Mesothelial cell of epicardium (in vitro differentiated cells): ENCODE measurements at regions not wholly inside any gene's neighbourhood (a gene's known extent, or its start where the extent isn't known, plus 50 kb on each side); places are given as distances from the start of the nearest gene placed in this dataset.

ENCODE experiments used
- DNase-seq, 2 experiments: peaks; one replicate each; pipeline ENCODE4 v3.0.0; 2021; ENCODE audit warnings: low spot score in 2 of 2; ENCODE audit not compliant: unreplicated experiment in 2 of 2
- H3K27ac Mint-ChIP-seq: 2 replicates; pipeline ENCODE4 v1.8.0; 2021; ENCODE audit warnings: mixed read lengths
- H3K27me3 Mint-ChIP-seq: 2 replicates; pipeline ENCODE4 v1.8.0; 2021; ENCODE audit warnings: low read depth, mixed read lengths
- H3K36me3 Mint-ChIP-seq: 2 replicates; pipeline ENCODE4 v1.8.0; 2021; ENCODE audit warnings: mixed read lengths
- H3K4me1 Mint-ChIP-seq: 2 replicates; pipeline ENCODE4 v1.8.0; 2021; ENCODE audit warnings: mixed read lengths
- H3K4me3 Mint-ChIP-seq: 2 replicates; pipeline ENCODE4 v1.8.0; 2021; ENCODE audit warnings: mild to moderate bottlenecking, moderate library complexity, mixed read lengths
- H3K9me3 Mint-ChIP-seq: 2 replicates; pipeline ENCODE4 v1.8.0; 2021; ENCODE audit warnings: mixed read lengths
- TF ChIP-seq, protein P1 (sequence below): fragments of 200-600 bp; sonication (generic); IDR thresholded peaks from one replicate; pipeline ENCODE4 v1.5.0; 2021; ENCODE audit warnings: antibody characterized with exemption; ENCODE audit not compliant: unreplicated experiment

DNA sequence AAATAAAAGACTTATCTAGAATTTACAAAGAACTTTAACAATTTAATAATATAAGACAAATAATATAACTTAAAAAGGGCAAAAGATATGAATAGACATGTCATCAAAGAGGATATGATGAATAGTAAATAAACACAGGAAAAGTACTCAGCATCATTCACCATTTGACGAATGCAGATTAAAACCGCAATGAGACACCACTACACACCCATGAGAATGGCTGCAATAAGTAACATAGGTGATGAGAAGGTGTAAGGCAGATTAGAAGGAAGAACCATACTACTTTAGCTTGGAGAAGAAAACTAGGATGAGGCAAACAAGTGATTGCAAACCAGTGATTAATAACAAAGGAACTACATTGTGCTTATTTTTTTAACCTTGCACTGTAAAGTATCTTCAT lies 152.0 kb downstream of the CYRIA start:
- TF ChIP-seq, protein P1, sequence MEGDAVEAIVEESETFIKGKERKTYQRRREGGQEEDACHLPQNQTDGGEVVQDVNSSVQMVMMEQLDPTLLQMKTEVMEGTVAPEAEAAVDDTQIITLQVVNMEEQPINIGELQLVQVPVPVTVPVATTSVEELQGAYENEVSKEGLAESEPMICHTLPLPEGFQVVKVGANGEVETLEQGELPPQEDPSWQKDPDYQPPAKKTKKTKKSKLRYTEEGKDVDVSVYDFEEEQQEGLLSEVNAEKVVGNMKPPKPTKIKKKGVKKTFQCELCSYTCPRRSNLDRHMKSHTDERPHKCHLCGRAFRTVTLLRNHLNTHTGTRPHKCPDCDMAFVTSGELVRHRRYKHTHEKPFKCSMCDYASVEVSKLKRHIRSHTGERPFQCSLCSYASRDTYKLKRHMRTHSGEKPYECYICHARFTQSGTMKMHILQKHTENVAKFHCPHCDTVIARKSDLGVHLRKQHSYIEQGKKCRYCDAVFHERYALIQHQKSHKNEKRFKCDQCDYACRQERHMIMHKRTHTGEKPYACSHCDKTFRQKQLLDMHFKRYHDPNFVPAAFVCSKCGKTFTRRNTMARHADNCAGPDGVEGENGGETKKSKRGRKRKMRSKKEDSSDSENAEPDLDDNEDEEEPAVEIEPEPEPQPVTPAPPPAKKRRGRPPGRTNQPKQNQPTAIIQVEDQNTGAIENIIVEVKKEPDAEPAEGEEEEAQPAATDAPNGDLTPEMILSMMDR = no peak
- Mint-ChIP-seq H3K4me3 (no peak overlapping the region), H3K36me3 (no peaks in the 10 kb centered on the region), H3K27ac (no peak overlapping the region), H3K9me3 (no peaks in the 10 kb centered on the region), H3K4me1 (peaks cover 10% of the 10 kb centered on the region), H3K27me3 (peaks cover 15% of the 10 kb centered on the region)
- no peak for DNase-seq

DNA sequence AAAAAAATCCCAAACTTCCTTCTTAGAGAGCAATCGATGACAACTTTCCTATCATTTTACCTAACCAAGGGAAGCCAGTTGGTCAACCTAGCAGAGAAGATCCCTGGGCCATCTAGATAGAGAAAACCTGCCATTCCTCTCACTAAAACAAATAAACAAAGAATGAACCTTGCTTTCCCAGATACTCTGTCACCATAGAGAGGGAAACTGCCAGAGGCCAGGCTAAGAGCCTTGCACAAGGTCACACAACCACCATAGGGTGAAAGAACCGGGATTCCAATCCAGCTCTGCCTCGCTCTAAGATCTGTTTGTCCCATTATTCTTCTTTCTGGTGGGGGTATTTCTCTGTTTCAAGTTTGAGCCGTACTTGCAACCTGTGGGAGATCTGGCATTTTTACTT lies 154.6 kb downstream of the CYRIA start:
- Mint-ChIP-seq H3K4me3 (no peak overlapping the region), H3K9me3 (no peaks in the 10 kb centered on the region), H3K4me1 (peaks cover 26% of the 10 kb centered on the region), H3K36me3 (no peaks in the 10 kb centered on the region), H3K27ac (no peak overlapping the region), H3K27me3 (peaks cover 16% of the 10 kb centered on the region)
- TF ChIP-seq, protein P1 = no peak
- no peak for DNase-seq

DNA sequence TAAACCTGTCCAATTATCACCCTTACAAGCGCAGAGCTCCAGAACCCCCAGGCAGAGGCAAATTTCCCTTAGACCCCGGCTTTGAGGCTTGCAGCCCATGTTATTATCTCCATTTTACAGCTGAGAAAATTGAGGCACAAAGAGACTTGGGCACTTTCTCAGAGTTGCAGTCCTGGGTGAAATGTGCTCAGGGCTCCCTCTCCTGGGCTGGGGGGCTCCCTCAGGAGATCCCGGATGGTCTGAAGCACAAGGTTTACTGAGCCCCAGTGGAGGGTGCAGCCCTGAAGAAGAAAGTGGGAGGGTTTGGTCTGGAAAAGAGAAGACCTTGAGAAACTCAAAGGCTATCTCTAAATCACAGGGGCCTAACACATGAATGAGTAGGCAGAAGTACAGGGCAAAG lies 156.6 kb downstream of the CYRIA start:
- no peak for DNase-seq
- Mint-ChIP-seq H3K36me3 (no peaks in the 10 kb centered on the region), H3K27me3 (peaks cover 16% of the 10 kb centered on the region), H3K4me1 (peaks cover 32% of the 10 kb centered on the region), H3K9me3 (no peaks in the 10 kb centered on the region), H3K27ac (no peak overlapping the region), H3K4me3 (no peak overlapping the region)
- TF ChIP-seq, protein P1 = no peak

DNA sequence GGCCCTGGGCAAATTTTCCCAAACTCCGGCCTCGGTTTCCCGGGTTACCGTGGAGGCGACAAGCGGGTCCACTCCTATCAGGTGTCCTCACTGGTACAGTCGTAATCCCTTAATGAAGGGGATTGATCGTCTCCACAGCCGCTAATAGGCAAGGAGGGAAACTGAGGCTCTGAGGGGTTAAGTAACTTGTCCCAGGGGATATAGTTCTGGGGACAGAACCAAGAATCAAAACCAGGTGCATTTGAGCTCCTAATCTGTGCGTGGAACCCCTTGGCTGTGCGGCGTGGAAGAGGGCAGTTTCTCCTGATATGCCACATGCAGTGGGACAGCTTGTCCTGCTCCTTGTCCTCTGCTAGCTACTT lies 157.2 kb downstream of the CYRIA start:
- TF ChIP-seq, protein P1 = peak; percentile 17
- Mint-ChIP-seq H3K27me3 (peaks cover 16% of the 10 kb centered on the region), H3K4me1 (peaks cover 29% of the 10 kb centered on the region), H3K4me3 (peak overlapping the region; percentile 10), H3K36me3 (no peaks in the 10 kb centered on the region), H3K9me3 (no peaks in the 10 kb centered on the region), H3K27ac (no peak overlapping the region)
- DNase-seq = no peak

DNA sequence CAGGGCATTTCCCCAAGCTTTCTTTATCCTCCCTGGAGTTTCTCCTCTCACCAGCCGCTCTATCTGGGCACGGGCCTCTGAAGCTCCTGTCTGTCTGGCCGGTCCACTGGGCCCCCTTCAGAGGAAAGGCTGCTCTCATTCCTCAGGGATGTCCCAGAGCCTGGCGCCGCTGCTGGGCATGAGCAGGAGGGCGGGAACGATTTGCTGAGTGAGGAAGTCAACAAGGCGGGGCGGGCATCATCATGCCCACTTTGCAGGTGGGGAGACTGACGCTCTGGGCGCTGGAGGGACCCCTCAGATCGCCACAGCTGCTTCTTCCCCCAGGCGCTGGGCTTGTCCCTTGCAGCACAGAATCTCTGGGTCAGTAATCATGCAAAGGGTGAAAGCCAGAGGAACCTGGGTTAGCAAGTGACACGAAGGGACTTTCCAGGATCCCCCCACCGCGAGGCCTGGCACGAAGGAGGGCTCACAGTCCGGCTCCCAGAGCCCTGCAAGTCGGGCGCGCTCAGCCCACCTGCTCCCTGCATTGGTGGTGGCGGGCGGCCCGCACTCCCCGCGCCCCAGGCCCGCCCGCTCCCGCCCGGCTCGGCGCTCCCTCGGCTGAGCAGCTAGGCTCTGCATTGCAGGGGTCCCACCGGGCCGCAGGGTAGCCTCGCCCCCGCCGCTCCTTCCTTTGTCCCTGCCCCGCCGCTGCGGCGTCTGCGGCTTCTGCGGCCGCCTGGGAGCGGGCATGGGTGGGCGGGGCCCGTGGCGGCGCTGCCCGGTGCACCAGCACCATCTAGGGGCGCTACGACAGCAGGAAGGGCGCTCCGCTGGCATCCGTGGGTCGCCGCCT lies 157.8 kb downstream of the CYRIA start:
- TF ChIP-seq, protein P1 = peak; percentile 70
- H3K36me3 Mint-ChIP-seq = no peaks in the 10 kb centered on the region
- peak; percentile 60 to 76 for DNase-seq
- H3K27me3 Mint-ChIP-seq = peaks cover 16% of the 10 kb centered on the region
- peak overlapping the region; percentile 69 for H3K27ac Mint-ChIP-seq
- peaks cover 29% of the 10 kb centered on the region for H3K4me1 Mint-ChIP-seq
- H3K9me3 Mint-ChIP-seq = peaks cover 4% of the 10 kb centered on the region
- H3K4me3 Mint-ChIP-seq = peak overlapping the region; percentile 56

DNA sequence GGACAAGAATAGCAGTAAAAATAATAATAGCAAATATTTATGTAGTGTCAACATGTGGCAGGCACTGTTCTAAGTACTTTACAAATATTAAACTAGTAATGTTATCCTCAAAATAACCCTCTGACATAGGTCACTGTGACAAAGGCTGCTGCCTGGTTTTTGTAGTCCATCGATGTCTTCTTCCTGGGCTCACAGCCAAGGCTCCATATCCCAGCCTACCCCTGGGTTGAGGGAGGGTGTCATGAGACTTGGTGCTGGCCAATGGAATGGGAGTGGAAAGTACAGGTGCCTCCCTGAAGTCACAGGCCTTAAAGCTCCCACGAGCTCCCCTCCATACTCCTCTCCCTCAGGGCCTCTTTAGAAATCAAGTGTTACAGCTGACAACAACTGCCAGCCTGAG lies 159.3 kb downstream of the CYRIA start:
- Mint-ChIP-seq H3K27ac (peak overlapping the region; percentile 78), H3K4me3 (no peak overlapping the region), H3K36me3 (no peaks in the 10 kb centered on the region), H3K9me3 (peaks cover 4% of the 10 kb centered on the region), H3K27me3 (peaks cover 14% of the 10 kb centered on the region), H3K4me1 (peaks cover 29% of the 10 kb centered on the region)
- TF ChIP-seq, protein P1 = no peak
- DNase-seq = no peak
